ENCODE measurements at regions not wholly inside any gene's neighbourhood (a gene's known extent, or its start where the extent isn't known, plus 50 kb on each side); places are given as distances from the start of the nearest gene placed in this dataset.

GRCh38 chr1:22350924-22351767 lies 100.5 kb upstream of the ZBTB40 start:
- TF ChIP-seq CTCF (conservative IDR thresholded peaks at IDR 0.05), result no peak
- no peak for TF ChIP-seq EZH2 (IDR thresholded peaks at IDR 0.05; ENCODE audit: low read depth)

Measured in PC-9 (cell line).